CD14-positive monocyte (primary cell): ENCODE measurements at regions not wholly inside any gene's neighbourhood (a gene's known extent, or its start where the extent isn't known, plus 50 kb on each side); places are given as distances from the start of the nearest gene placed in this dataset.

ENCODE experiments used
- DNase-seq, 3 donors: peaks; one replicate each; pipeline ENCODE4 v3.0.0-alpha.2; 2011 to 2022
- H2AFZ ChIP-seq: 2 replicates; pipeline ENCODE4 v1.6.0; 2012; ENCODE audit warnings: mild to moderate bottlenecking, low read depth, low read length, inconsistent platforms; ENCODE audit not compliant: insufficient read depth, poor library complexity, severe bottlenecking
- H3K27ac ChIP-seq, 2 donors: 1 replicate in 1 of 2; 2 replicates in 1 of 2; pipeline ENCODE4 v1.5.1; 2012 to 2013; ENCODE audit warnings: low read length in 2 of 2, control low read depth in 1 of 2, inconsistent platforms in 1 of 2, low read depth in 1 of 2, mild to moderate bottlenecking in 1 of 2
- H3K27me3 ChIP-seq, 2 donors: one replicate each; pipeline versions ENCODE4 v1.6.0 to v1.6.1; 2011 to 2013; ENCODE audit warnings: low read length in 2 of 2; ENCODE audit not compliant: control insufficient read depth in 2 of 2, insufficient read depth in 2 of 2
- H3K36me3 ChIP-seq, 2 donors: replicated peaks in 1 of 2; 1 replicate in 1 of 2; 2 replicates in 1 of 2; pipeline versions ENCODE4 v1.5.1 to v1.6.1; 2012 to 2013; ENCODE audit warnings: low read length in 2 of 2, control low read depth in 1 of 2, inconsistent platforms in 1 of 2, mild to moderate bottlenecking in 1 of 2; ENCODE audit not compliant: insufficient read depth in 2 of 2, control insufficient read depth in 1 of 2
- H3K4me1 ChIP-seq, 2 donors: 1 replicate in 1 of 2; 2 replicates in 1 of 2; pipeline versions ENCODE4 v1.5.1 to v1.6.1; 2012 to 2013; ENCODE audit warnings: low read length in 2 of 2, control low read depth in 1 of 2, inconsistent platforms in 1 of 2, mild to moderate bottlenecking in 1 of 2, moderate library complexity in 1 of 2; ENCODE audit not compliant: insufficient read depth in 2 of 2, control insufficient read depth in 1 of 2
- H3K4me2 ChIP-seq: replicated peaks from 2 replicates; pipeline ENCODE3; 2012; ENCODE audit warnings: low read length, moderate library complexity, mild to moderate bottlenecking; ENCODE audit not compliant: poor library complexity, severe bottlenecking; ENCODE audit errors: extremely low read depth
- H3K4me3 ChIP-seq, 3 experiments: fragments of 200-600 bp in 1 of 3; sonication (generic) in 1 of 3; replicated peaks in 1 of 3; 1 replicate in 2 of 3; 2 replicates in 1 of 3; pipeline ENCODE4 v1.5.1; 2011 to 2013; ENCODE audit warnings: low read length in 3 of 3, mild to moderate bottlenecking in 3 of 3, control low read depth in 2 of 3, low read depth in 2 of 3, inconsistent platforms in 1 of 3, moderate library complexity in 1 of 3
- H3K79me2 ChIP-seq: 2 replicates; pipeline ENCODE4 v1.6.0; 2012; ENCODE audit warnings: mild to moderate bottlenecking, control low read depth, inconsistent platforms, low read length, moderate library complexity; ENCODE audit not compliant: insufficient read depth
- H3K9ac ChIP-seq: 2 replicates; pipeline ENCODE4 v1.6.0; 2017; ENCODE audit warnings: low read length, mild to moderate bottlenecking; ENCODE audit not compliant: insufficient read depth, poor library complexity, severe bottlenecking
- H3K9me3 ChIP-seq, 2 donors: replicated peaks in 1 of 2; 1 replicate in 1 of 2; 2 replicates in 1 of 2; pipeline versions ENCODE4 v1.5.1 to v1.6.1; 2012 to 2013; ENCODE audit warnings: low read length in 2 of 2, control low read depth in 1 of 2; ENCODE audit not compliant: control insufficient read depth in 1 of 2, insufficient read depth in 1 of 2
- H4K20me1 ChIP-seq: 2 replicates; pipeline ENCODE4 v1.6.0; 2012; ENCODE audit warnings: mild to moderate bottlenecking, low read length, control low read depth, moderate library complexity; ENCODE audit not compliant: insufficient read depth
- H3K27ac Mint-ChIP-seq, 7 donors: one replicate each; pipeline ENCODE4 v1.8.0; 2020; ENCODE audit warnings: mild to moderate bottlenecking in 7 of 7, mixed read lengths in 7 of 7, moderate library complexity in 6 of 7, inconsistent platforms in 2 of 7
- H3K27me3 Mint-ChIP-seq, 3 donors: one replicate each; pipeline ENCODE4 v1.8.0; 2021 to 2022; ENCODE audit warnings: low read depth in 3 of 3, mild to moderate bottlenecking in 3 of 3, mixed read lengths in 3 of 3, moderate library complexity in 3 of 3, inconsistent platforms in 1 of 3
- H3K36me3 Mint-ChIP-seq, 2 donors: one replicate each; pipeline ENCODE4 v1.8.0; 2020; ENCODE audit warnings: mixed read lengths in 2 of 2, inconsistent platforms in 1 of 2, mild to moderate bottlenecking in 1 of 2
- H3K4me1 Mint-ChIP-seq: one replicate; pipeline ENCODE4 v1.8.0; 2020; ENCODE audit warnings: mild to moderate bottlenecking, mixed read lengths
- H3K4me3 Mint-ChIP-seq, 2 donors: one replicate each; pipeline ENCODE4 v1.8.0; 2020; ENCODE audit warnings: mild to moderate bottlenecking in 2 of 2, mixed read lengths in 2 of 2, moderate library complexity in 1 of 2
- H3K9me3 Mint-ChIP-seq, 7 donors: one replicate each; pipeline ENCODE4 v1.8.0; 2020 to 2022; ENCODE audit warnings: mixed read lengths in 7 of 7, mild to moderate bottlenecking in 6 of 7, moderate library complexity in 6 of 7, inconsistent platforms in 2 of 7
- WGBS: methylation state at CpG from one replicate; pipeline ENCODE4 v1.1.5; 2013; ENCODE audit warnings: missing lambda C conversion rate; ENCODE audit not compliant: insufficient coverage; 5-methylcytosine and 5-hydroxymethylcytosine counted together
- intact Hi-C, 2 donors: fragments of 100-400 bp; cut with micrococcal nuclease; formaldehyde crosslinking; loops; one replicate each; pipeline versions ENCODE4 v1.15.0 to v1.15.1; 2023
- TF ChIP-seq, protein P1 (sequence below): fragments of 200-600 bp; IDR thresholded peaks from one replicate; pipeline ENCODE4 v1.8.0; 2022; ENCODE audit warnings: antibody characterized with exemption, mild to moderate bottlenecking

DNA sequence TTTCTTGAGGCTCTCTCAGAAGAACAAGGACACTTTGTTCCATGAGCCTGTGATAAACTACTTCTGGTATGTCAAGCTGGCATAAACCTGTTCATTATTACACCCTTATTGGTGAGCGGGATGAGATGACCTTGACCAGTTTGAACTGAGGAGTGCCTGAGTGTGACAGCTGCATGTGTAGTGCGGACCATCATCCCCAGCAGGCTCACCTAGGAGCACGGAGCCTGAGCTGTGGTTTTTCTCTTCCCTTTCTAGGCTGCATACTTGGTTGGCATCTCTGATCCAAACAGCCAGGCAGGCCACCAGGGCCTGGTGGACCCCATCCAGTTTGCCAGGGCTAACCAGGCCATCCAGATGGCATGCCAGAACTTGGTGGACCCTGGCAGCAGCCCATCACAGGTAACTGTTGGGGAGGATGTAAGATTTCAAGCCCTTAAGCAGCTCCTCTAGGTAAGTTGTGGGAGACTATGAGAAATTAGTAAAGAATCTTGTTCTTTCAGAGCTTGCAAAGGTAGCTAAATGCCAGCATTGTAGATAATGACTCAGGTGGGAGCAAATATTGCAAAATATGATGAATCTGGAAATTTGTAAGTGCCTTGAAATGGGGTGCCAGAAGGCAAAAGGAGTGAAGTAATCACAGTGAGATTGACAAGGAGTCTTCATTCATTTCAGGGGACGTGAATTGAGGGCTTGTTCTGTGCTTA is 288.9 kb upstream of the TPM1 start:
- DNase-seq, result no peak
- Mint-ChIP-seq H3K27me3 (peaks cover 0 to 3% (median 2%) of the 10 kb centered on the region in 3 donors), H3K27ac (no peak overlapping the region), H3K9me3 (peaks cover 0 to 2% (median 0%) of the 10 kb centered on the region in 7 donors), H3K36me3 (no peaks in the 10 kb centered on the region), H3K4me3 (no peak overlapping the region), H3K4me1 (no peaks in the 10 kb centered on the region)
- Histone ChIP-seq H4K20me1 (no peaks in the 10 kb centered on the region), H3K27me3 (no peaks in the 10 kb centered on the region), H3K9ac (no peak overlapping the region), H3K4me2 (no peak overlapping the region), H3K4me1 (no peaks in the 10 kb centered on the region), H3K79me2 (no peaks in the 10 kb centered on the region), H3K4me3 (no peak overlapping the region), H2AFZ (no peak overlapping the region), H3K27ac (no peak overlapping the region), H3K9me3 (no peaks in the 10 kb centered on the region), H3K36me3 (no peaks in the 10 kb centered on the region)
- 100% methylated on average over 4 of the region's 4 CpGs for WGBS
- intact Hi-C loops, result no loop called here
- TF ChIP-seq, protein P1, sequence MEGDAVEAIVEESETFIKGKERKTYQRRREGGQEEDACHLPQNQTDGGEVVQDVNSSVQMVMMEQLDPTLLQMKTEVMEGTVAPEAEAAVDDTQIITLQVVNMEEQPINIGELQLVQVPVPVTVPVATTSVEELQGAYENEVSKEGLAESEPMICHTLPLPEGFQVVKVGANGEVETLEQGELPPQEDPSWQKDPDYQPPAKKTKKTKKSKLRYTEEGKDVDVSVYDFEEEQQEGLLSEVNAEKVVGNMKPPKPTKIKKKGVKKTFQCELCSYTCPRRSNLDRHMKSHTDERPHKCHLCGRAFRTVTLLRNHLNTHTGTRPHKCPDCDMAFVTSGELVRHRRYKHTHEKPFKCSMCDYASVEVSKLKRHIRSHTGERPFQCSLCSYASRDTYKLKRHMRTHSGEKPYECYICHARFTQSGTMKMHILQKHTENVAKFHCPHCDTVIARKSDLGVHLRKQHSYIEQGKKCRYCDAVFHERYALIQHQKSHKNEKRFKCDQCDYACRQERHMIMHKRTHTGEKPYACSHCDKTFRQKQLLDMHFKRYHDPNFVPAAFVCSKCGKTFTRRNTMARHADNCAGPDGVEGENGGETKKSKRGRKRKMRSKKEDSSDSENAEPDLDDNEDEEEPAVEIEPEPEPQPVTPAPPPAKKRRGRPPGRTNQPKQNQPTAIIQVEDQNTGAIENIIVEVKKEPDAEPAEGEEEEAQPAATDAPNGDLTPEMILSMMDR, result no peak

DNA sequence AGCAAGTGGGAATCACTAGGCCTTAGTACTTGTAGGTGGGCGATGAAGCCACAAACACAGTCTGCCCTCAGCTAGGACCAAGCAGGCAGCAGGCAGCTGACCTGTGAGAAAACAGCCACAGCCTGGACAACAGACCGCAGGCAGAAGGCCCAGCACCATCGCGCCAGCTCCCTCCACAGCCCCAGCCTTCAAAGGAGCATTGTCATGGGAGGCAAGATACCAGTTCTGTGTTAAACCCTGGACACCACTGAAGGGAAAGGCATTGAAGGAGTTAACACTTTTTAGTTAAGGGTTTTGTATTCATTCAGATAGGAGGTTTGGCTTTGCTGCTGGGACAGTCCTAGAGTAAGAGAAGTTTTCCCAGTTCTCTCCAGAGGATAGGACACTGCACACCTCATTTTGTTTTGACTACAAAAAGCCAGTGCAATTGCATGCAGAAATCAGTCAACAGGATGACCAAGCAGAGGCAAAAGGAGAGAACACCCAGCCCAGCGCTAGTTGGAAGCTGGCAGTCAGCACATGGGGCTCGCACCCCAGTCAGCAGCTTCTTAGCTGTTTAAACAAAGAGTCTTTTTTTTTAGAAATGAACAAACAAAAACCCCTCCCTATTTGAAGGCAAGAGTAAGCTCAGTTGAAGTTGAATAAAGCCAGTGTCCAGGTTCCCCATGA is 286.1 kb upstream of the TPM1 start:
- DNase-seq, result no peak
- H3K27me3 Mint-ChIP-seq, result peaks cover 0 to 3% (median 1%) of the 10 kb centered on the region in 3 donors
- H2AFZ ChIP-seq, result no peak overlapping the region
- no peaks in the 10 kb centered on the region for H3K4me1 Mint-ChIP-seq
- no peak overlapping the region for H3K4me3 ChIP-seq
- H3K4me1 ChIP-seq, result no peaks in the 10 kb centered on the region
- H3K27ac Mint-ChIP-seq, result peak overlapping the region in 1 of 7 donors; percentile 33
- H3K36me3 ChIP-seq, result no peaks in the 10 kb centered on the region
- no peaks in the 10 kb centered on the region for H3K27me3 ChIP-seq
- no peaks in the 10 kb centered on the region for H3K79me2 ChIP-seq
- H3K4me2 ChIP-seq, result no peak overlapping the region
- H3K9me3 ChIP-seq, result no peaks in the 10 kb centered on the region
- H3K9me3 Mint-ChIP-seq, result peaks cover 0 to 2% (median 0%) of the 10 kb centered on the region in 7 donors
- no peaks in the 10 kb centered on the region for H3K36me3 Mint-ChIP-seq
- TF ChIP-seq, protein P1, result no peak
- H3K4me3 Mint-ChIP-seq, result no peak overlapping the region
- intact Hi-C loops, result no loop called here
- H3K9ac ChIP-seq, result no peak overlapping the region
- WGBS, result 100% methylated on average over 4 of the region's 6 CpGs
- H4K20me1 ChIP-seq, result no peaks in the 10 kb centered on the region
- no peak overlapping the region for H3K27ac ChIP-seq
